Loucy (cell line): ENCODE measurements at regions not wholly inside any gene's neighbourhood (a gene's known extent, or its start where the extent isn't known, plus 50 kb on each side); places are given as distances from the start of the nearest gene placed in this dataset.

ENCODE experiments used
- EZH2phosphoT487 ChIP-seq: fragments of 200-600 bp; IDR thresholded peaks from 2 replicates; pipeline ENCODE4 v1.6.1; 2018; ENCODE audit warnings: antibody characterized with exemption, mild to moderate bottlenecking, moderate library complexity, borderline replicate concordance
- TF ChIP-seq, protein P1 (sequence below): fragments of 200-600 bp; sonication (generic); conservative IDR thresholded peaks from 2 replicates; pipeline ENCODE4 v1.5.1; 2014; ENCODE audit warnings: mild to moderate bottlenecking, antibody characterized with exemption, low read length

DNA sequence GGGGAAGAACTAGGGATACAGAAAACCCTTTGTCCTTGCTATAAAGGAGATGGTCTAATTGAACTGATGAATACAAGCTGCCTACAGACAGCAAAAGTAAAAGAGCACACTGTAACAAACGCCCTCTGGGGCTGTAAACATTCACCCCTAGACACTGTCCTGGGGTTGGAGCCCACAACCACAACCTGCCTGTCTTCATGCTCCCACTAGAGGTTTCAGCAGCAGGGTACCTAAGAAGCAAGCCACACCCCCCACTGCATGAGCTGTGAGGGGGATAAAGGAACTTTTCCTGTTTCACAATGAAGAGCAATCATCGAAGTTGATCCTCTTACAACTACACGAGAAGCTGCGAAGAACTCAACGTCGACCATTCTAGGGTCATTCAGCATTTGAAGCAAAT is 90.5 kb upstream of the LUZP2 start:
- TF ChIP-seq, protein P1, sequence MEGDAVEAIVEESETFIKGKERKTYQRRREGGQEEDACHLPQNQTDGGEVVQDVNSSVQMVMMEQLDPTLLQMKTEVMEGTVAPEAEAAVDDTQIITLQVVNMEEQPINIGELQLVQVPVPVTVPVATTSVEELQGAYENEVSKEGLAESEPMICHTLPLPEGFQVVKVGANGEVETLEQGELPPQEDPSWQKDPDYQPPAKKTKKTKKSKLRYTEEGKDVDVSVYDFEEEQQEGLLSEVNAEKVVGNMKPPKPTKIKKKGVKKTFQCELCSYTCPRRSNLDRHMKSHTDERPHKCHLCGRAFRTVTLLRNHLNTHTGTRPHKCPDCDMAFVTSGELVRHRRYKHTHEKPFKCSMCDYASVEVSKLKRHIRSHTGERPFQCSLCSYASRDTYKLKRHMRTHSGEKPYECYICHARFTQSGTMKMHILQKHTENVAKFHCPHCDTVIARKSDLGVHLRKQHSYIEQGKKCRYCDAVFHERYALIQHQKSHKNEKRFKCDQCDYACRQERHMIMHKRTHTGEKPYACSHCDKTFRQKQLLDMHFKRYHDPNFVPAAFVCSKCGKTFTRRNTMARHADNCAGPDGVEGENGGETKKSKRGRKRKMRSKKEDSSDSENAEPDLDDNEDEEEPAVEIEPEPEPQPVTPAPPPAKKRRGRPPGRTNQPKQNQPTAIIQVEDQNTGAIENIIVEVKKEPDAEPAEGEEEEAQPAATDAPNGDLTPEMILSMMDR, result no peak
- no peak for TF ChIP-seq EZH2phosphoT487
